ENCODE measurements at regions not wholly inside any gene's neighbourhood (a gene's known extent, or its start where the extent isn't known, plus 50 kb on each side); places are given as distances from the start of the nearest gene placed in this dataset.

- Histone ChIP-seq H3K4me1 (ENCODE audit: control insufficient read depth, insufficient read depth, low read length) (no peaks in the 10 kb centered on the region), H2AK5ac (ENCODE audit: low read depth, low read length) (no peak overlapping the region), H2AK9ac (replicated peaks; ENCODE audit: low read depth, low read length, poor library complexity) (no peak overlapping the region), H3K79me1 (ENCODE audit: low read depth in 1 of 2, low read length in 2 of 2) (no peaks in the 10 kb centered on the region), H2BK15ac (ENCODE audit: low read depth, low read length) (no peak overlapping the region), H3K9me3 (ENCODE audit: control insufficient read depth, insufficient read depth, low read length) (peaks cover 13% of the 10 kb centered on the region), H3K9me1 (ENCODE audit: insufficient read depth, low read length) (no peaks in the 10 kb centered on the region), H4K91ac (ENCODE audit: insufficient read depth, low read depth, low read length) (no peak overlapping the region), H3K27me3 (ENCODE audit: control insufficient read depth, insufficient read depth, low read length) (no peaks in the 10 kb centered on the region), H3K4me2 (ENCODE audit: low read depth, low read length) (no peak overlapping the region), H3K27ac (ENCODE audit: insufficient read depth, low read length) (no peak overlapping the region), H3K14ac (replicated peaks; ENCODE audit: low read depth, low read length) (no peak overlapping the region), H4K8ac (ENCODE audit: low read depth in 2 of 2, low read length in 2 of 2) (no peak overlapping the region), H2BK20ac (ENCODE audit: low read depth, low read length) (no peak overlapping the region), H3K4ac (ENCODE audit: low read depth, low read length) (no peak overlapping the region), H3K36me3 (ENCODE audit: control insufficient read depth, insufficient read depth, low read length) (no peaks in the 10 kb centered on the region), H2BK5ac (ENCODE audit: low read depth, low read length, poor library complexity, severe bottlenecking) (no peak overlapping the region), H2BK120ac (ENCODE audit: low read depth, low read length) (no peak overlapping the region), H4K20me1 (ENCODE audit: insufficient read depth, low read length) (no peaks in the 10 kb centered on the region), H2AFZ (replicated peaks; ENCODE audit: low read length, poor library complexity) (no peak overlapping the region), H3K23ac (ENCODE audit: low read depth, low read length) (no peak overlapping the region), H3K9ac (ENCODE audit: low read depth, low read length) (no peak overlapping the region), H3K18ac (ENCODE audit: low read depth, low read length) (no peak overlapping the region), H3K56ac (ENCODE audit: extremely low read depth, insufficient read depth, low read length) (no peak overlapping the region), H4K5ac (ENCODE audit: low read depth, low read length) (no peak overlapping the region), H3K4me3 (ENCODE audit: insufficient read depth, low read depth, low read length) (no peak overlapping the region)
- intact Hi-C loops (cut with micrococcal nuclease) (no loop called here), dilution Hi-C loops (cut with HindIII; ENCODE audit: low sequenced_read_pairs, unreplicated experiment) (no loop called here), in situ Hi-C loops (cut with MboI; ENCODE audit: low sequenced_read_pairs) (no loop called here)
- ChIA-PET POLR2A (ENCODE audit: unreplicated experiment) (no interaction called here), CTCF (no interaction called here)
- WGBS, 2 experiments (ENCODE audit: extremely low coverage in 2 of 2, insufficient read length in 1 of 2) = no CpG with 5 or more reads among the region's 2 CpGs
- TF ChIP-seq CEBPB (IDR thresholded peaks at IDR 0.05; ENCODE audit: low read depth, low read length) = no peak
- no peak for TF ChIP-seq RCOR1 (IDR thresholded peaks at IDR 0.05; ENCODE audit: insufficient replicate concordance, low read length)
- no peak for TF ChIP-seq USF2 (IDR thresholded peaks at IDR 0.05; ENCODE audit: low read depth, low read length)
- no peak for TF ChIP-seq MAFK (IDR thresholded peaks at IDR 0.05; ENCODE audit: low read depth, low read length)
- TF ChIP-seq MXI1 (IDR thresholded peaks at IDR 0.05; ENCODE audit: borderline replicate concordance, low read depth, low read length) = no peak
- no peak for TF ChIP-seq NFE2L2 (IDR thresholded peaks at IDR 0.05; ENCODE audit: low read depth, low read length)
- BruUV-seq (replicated peaks) = no TSS peak
- no peak for ATAC-seq (ENCODE audit: low read depth)
- no peak for DNase-seq
These were observed 102.2 kb upstream of the ARRDC4 start for GRCh38 chr15:97858296-97858695.

Measured in IMR-90 (cell line).